ENCODE measurements at regions not wholly inside any gene's neighbourhood (a gene's known extent, or its start where the extent isn't known, plus 50 kb on each side); places are given as distances from the start of the nearest gene placed in this dataset.

DNA sequence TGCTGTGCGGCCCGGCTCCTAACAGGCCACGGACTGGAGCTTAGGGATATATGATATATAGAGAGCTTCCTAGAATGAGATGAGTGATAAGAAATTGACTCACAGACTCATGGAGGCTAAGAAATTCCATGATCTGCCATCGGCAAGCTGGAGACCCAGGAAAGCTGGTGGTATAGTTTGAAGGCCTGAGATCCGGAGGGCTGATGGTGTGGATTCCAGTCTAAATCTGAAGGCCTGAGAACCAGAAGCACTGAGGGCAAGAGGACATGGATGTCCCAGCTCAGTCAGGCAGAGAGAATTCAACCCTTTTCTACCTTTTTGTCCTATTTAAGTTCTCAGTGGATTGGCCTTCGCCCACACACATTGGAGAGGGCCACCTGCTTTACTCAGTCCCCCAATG lies 564.8 kb downstream of the TBC1D22A start:
- Histone ChIP-seq H3K36me3 (ENCODE audit: control insufficient read depth in 1 of 2, insufficient read depth in 2 of 2, low read length in 2 of 2) (no peaks in the 10 kb centered on the region), H3K9me3 (ENCODE audit: control insufficient read depth in 1 of 2, insufficient read depth in 1 of 2, low read depth in 1 of 2, low read length in 2 of 2) (peaks cover 0 to 3% of the 10 kb centered on the region in 2 experiments; a peak in 1 of 4 replicates), H3K27me3 (ENCODE audit: insufficient read depth, low read length) (no peaks in the 10 kb centered on the region), H3K4me3 (replicated peaks in 1 of 2; ENCODE audit: low read depth in 1 of 2, low read length in 2 of 2) (no peak overlapping the region), H2AFZ (ENCODE audit: low read depth, low read length, poor library complexity, severe bottlenecking) (peak overlapping the region; percentile 36), H3K27ac (ENCODE audit: low read depth, low read length) (no peak overlapping the region), H4K20me1 (ENCODE audit: insufficient read depth) (no peaks in the 10 kb centered on the region), H3K79me2 (ENCODE audit: insufficient read depth, low read length) (no peaks in the 10 kb centered on the region), H3K4me2 (ENCODE audit: low read length) (peak overlapping the region; percentile 74), H3K9ac (ENCODE audit: low read length) (0 out of 2 replicates have a peak overlapping the region, but pooled peaks have one; percentile 7), H3K9me2 (ENCODE audit: insufficient read depth) (no peaks in the 10 kb centered on the region), H3K4me1 (ENCODE audit: control insufficient read depth in 1 of 2, insufficient read depth in 2 of 2, low read length in 2 of 2) (peaks cover 25 to 42% of the 10 kb centered on the region in 2 experiments)
- POLR2A ChIA-PET: no interaction called here
- no TSS peak for BruUV-seq (replicated peaks)
- RAD21 ChIA-PET (ENCODE audit: low non-redundant PET in 1 of 2, low total read pairs in 2 of 2, uncharacterized antibody in 2 of 2, unreplicated experiment in 2 of 2): no interaction called here
- DNase-seq (ENCODE audit: low read depth, low spot score): no peak
- TF ChIP-seq, protein P1, sequence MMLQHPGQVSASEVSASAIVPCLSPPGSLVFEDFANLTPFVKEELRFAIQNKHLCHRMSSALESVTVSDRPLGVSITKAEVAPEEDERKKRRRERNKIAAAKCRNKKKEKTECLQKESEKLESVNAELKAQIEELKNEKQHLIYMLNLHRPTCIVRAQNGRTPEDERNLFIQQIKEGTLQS (IDR thresholded peaks at IDR 0.05): no peak
- TF ChIP-seq JUND (IDR thresholded peaks at IDR 0.05): no peak
- TF ChIP-seq YY1 (IDR thresholded peaks at IDR 0.05; ENCODE audit: extremely low read depth, insufficient replicate concordance, low read depth, low read length): no peak
- TF ChIP-seq ZNF274 (IDR thresholded peaks at IDR 0.05; ENCODE audit: low read depth, low read length): no peak
- TF ChIP-seq CEBPB (IDR thresholded peaks at IDR 0.05; ENCODE audit: low read depth): no peak
- TF ChIP-seq, protein P2, sequence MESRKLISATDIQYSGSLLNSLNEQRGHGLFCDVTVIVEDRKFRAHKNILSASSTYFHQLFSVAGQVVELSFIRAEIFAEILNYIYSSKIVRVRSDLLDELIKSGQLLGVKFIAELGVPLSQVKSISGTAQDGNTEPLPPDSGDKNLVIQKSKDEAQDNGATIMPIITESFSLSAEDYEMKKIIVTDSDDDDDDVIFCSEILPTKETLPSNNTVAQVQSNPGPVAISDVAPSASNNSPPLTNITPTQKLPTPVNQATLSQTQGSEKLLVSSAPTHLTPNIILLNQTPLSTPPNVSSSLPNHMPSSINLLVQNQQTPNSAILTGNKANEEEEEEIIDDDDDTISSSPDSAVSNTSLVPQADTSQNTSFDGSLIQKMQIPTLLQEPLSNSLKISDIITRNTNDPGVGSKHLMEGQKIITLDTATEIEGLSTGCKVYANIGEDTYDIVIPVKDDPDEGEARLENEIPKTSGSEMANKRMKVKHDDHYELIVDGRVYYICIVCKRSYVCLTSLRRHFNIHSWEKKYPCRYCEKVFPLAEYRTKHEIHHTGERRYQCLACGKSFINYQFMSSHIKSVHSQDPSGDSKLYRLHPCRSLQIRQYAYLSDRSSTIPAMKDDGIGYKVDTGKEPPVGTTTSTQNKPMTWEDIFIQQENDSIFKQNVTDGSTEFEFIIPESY (IDR thresholded peaks at IDR 0.05; ENCODE audit: extremely low read depth, insufficient replicate concordance, low read length): no peak
- TF ChIP-seq EZH2 (IDR thresholded peaks at IDR 0.05): no peak
- no peak for TF ChIP-seq EGR1 (IDR thresholded peaks at IDR 0.05; ENCODE audit: low read depth)
- TF ChIP-seq, protein P3, sequence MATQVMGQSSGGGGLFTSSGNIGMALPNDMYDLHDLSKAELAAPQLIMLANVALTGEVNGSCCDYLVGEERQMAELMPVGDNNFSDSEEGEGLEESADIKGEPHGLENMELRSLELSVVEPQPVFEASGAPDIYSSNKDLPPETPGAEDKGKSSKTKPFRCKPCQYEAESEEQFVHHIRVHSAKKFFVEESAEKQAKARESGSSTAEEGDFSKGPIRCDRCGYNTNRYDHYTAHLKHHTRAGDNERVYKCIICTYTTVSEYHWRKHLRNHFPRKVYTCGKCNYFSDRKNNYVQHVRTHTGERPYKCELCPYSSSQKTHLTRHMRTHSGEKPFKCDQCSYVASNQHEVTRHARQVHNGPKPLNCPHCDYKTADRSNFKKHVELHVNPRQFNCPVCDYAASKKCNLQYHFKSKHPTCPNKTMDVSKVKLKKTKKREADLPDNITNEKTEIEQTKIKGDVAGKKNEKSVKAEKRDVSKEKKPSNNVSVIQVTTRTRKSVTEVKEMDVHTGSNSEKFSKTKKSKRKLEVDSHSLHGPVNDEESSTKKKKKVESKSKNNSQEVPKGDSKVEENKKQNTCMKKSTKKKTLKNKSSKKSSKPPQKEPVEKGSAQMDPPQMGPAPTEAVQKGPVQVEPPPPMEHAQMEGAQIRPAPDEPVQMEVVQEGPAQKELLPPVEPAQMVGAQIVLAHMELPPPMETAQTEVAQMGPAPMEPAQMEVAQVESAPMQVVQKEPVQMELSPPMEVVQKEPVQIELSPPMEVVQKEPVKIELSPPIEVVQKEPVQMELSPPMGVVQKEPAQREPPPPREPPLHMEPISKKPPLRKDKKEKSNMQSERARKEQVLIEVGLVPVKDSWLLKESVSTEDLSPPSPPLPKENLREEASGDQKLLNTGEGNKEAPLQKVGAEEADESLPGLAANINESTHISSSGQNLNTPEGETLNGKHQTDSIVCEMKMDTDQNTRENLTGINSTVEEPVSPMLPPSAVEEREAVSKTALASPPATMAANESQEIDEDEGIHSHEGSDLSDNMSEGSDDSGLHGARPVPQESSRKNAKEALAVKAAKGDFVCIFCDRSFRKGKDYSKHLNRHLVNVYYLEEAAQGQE (IDR thresholded peaks at IDR 0.05; ENCODE audit: low read depth): no peak
- no peak for TF ChIP-seq ELF1 (IDR thresholded peaks at IDR 0.05; ENCODE audit: borderline replicate concordance, low read depth)
- TF ChIP-seq TCF7L2 (IDR thresholded peaks at IDR 0.05; ENCODE audit: borderline replicate concordance, extremely low read depth, insufficient read depth, insufficient read length): no peak
- TF ChIP-seq POLR2AphosphoS5 (IDR thresholded peaks at IDR 0.05; ENCODE audit: low read depth, low read length): no peak
- no peak for ATAC-seq
- CTCF ChIA-PET: no interaction called here
- intact Hi-C loops (cut with micrococcal nuclease): no loop called here
